ENCODE measurements at regions not wholly inside any gene's neighbourhood (a gene's known extent, or its start where the extent isn't known, plus 50 kb on each side); places are given as distances from the start of the nearest gene placed in this dataset.
A peak's percentile ranks its signal among the peaks of the same experiment; 100 is the strongest.

GRCh38 chr3:166829896-166830295 is 550.2 kb downstream of the ZBBX start (continued):
- TF ChIP-seq ZNF281 (CRISPR knock-in tag; IDR thresholded peaks at IDR 0.05; ENCODE audit: borderline replicate concordance) (peak; percentile 62; the same call in 1 of the 2 replicates), ZNF567 (CRISPR knock-in tag; IDR thresholded peaks at IDR 0.05; ENCODE audit: borderline replicate concordance) (no peak), ZNF180 (CRISPR knock-in tag; IDR thresholded peaks at IDR 0.05; ENCODE audit: borderline replicate concordance, low read depth) (no peak), MED1 (CRISPR knock-in tag; IDR thresholded peaks at IDR 0.05) (peak; percentile 73), ZNF230 (CRISPR knock-in tag; IDR thresholded peaks at IDR 0.05) (no peak), CSRNP1 (CRISPR knock-in tag; IDR thresholded peaks at IDR 0.05) (peak; percentile 79; the same call in 1 of the 2 replicates), ZNF510 (CRISPR knock-in tag; IDR thresholded peaks at IDR 0.05; ENCODE audit: low read depth) (no peak), ZNF329 (CRISPR knock-in tag; IDR thresholded peaks at IDR 0.05; ENCODE audit: low read depth) (no peak), ZNF841 (CRISPR knock-in tag; IDR thresholded peaks at IDR 0.05; ENCODE audit: borderline replicate concordance) (peak; percentile 46; the same call in 1 of the 2 replicates), ZNF747 (CRISPR knock-in tag; IDR thresholded peaks at IDR 0.05; ENCODE audit: borderline replicate concordance) (no peak; the same call in 1 of the 2 replicates), CEBPZ (IDR thresholded peaks at IDR 0.05; ENCODE audit: low read length) (no peak), ATRX (CRISPR knock-in tag; IDR thresholded peaks at IDR 0.05; ENCODE audit: borderline replicate concordance) (no peak), ZNF549 (CRISPR knock-in tag; IDR thresholded peaks at IDR 0.05) (no peak), ZC3H13 (CRISPR knock-in tag; IDR thresholded peaks at IDR 0.05) (no peak), ZNF234 (CRISPR knock-in tag; conservative IDR thresholded peaks at IDR 0.05) (no peak), ZBTB7B (CRISPR knock-in tag; IDR thresholded peaks at IDR 0.05) (no peak), ISL2 (CRISPR knock-in tag; IDR thresholded peaks at IDR 0.05) (peak; percentile 99), ZFY (CRISPR knock-in tag; IDR thresholded peaks at IDR 0.05) (no peak), ELF1 (CRISPR knock-in tag; IDR thresholded peaks at IDR 0.05) (no peak), PLSCR1 (CRISPR knock-in tag; IDR thresholded peaks at IDR 0.05; ENCODE audit: borderline replicate concordance) (no peak), ZC3H4 (CRISPR knock-in tag; IDR thresholded peaks at IDR 0.05; ENCODE audit: borderline replicate concordance) (no peak)

Measured in HepG2 (cell line).